ENCODE measurements at regions not wholly inside any gene's neighbourhood (a gene's known extent, or its start where the extent isn't known, plus 50 kb on each side); places are given as distances from the start of the nearest gene placed in this dataset.

DNA sequence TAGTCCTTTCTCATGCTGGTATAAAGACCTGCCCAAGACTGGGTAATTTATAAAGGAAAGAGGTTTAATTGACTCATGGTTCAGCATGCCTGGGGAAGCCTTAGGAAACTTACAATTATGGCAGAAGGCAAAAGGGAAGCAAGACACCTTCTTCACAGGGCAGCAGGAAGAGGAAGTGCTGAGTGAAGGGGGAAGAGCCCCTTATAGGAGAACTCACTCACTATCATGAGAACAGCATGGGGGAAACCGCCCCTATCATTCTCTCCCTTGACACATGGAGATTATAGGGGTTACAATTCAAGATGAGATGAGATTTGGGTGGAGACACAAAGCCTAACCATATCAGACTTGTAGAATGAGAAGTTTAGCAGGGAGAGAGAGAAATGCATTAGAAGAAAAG lies 373.3 kb upstream of the DIAPH2 start:
- H3K4me1 ChIP-seq: no peaks in the 10 kb centered on the region
- H3K27me3 ChIP-seq: no peaks in the 10 kb centered on the region
- H3K4me3 ChIP-seq: no peak overlapping the region
- TF ChIP-seq, protein P1, sequence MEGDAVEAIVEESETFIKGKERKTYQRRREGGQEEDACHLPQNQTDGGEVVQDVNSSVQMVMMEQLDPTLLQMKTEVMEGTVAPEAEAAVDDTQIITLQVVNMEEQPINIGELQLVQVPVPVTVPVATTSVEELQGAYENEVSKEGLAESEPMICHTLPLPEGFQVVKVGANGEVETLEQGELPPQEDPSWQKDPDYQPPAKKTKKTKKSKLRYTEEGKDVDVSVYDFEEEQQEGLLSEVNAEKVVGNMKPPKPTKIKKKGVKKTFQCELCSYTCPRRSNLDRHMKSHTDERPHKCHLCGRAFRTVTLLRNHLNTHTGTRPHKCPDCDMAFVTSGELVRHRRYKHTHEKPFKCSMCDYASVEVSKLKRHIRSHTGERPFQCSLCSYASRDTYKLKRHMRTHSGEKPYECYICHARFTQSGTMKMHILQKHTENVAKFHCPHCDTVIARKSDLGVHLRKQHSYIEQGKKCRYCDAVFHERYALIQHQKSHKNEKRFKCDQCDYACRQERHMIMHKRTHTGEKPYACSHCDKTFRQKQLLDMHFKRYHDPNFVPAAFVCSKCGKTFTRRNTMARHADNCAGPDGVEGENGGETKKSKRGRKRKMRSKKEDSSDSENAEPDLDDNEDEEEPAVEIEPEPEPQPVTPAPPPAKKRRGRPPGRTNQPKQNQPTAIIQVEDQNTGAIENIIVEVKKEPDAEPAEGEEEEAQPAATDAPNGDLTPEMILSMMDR (IDR thresholded peaks at IDR 0.05): no peak
- TF ChIP-seq POLR2A (IDR thresholded peaks at IDR 0.05): no peak
- H3K27ac ChIP-seq: no peak overlapping the region
- DNase-seq: no peak
- H3K9me3 ChIP-seq: no peaks in the 10 kb centered on the region
- no peaks in the 10 kb centered on the region for H3K36me3 ChIP-seq

DNA sequence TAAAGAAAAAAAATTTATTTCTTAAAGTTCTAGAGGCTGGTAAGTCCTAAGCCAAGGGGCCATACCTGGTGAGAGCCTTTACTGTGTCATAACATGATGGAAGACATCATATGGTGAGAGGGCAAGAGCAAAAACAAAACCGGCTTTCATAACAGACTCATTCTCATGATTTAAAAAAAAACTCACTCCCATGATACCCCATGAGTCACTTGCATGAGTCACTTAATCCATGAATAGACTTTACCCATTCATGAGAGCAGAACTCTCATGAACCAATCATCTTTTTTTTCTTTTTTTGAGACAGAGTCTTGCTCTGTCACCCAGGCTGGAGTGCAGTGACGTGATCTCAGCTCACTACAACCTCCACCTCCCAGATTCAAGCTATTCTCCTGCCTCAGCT lies 369.7 kb upstream of the DIAPH2 start:
- H3K4me3 ChIP-seq: no peak overlapping the region
- TF ChIP-seq, protein P1 (IDR thresholded peaks at IDR 0.05): no peak
- TF ChIP-seq POLR2A (IDR thresholded peaks at IDR 0.05): no peak
- H3K36me3 ChIP-seq: no peaks in the 10 kb centered on the region
- H3K27ac ChIP-seq: no peak overlapping the region
- no peaks in the 10 kb centered on the region for H3K9me3 ChIP-seq
- H3K27me3 ChIP-seq: no peaks in the 10 kb centered on the region
- DNase-seq: no peak
- no peaks in the 10 kb centered on the region for H3K4me1 ChIP-seq

DNA sequence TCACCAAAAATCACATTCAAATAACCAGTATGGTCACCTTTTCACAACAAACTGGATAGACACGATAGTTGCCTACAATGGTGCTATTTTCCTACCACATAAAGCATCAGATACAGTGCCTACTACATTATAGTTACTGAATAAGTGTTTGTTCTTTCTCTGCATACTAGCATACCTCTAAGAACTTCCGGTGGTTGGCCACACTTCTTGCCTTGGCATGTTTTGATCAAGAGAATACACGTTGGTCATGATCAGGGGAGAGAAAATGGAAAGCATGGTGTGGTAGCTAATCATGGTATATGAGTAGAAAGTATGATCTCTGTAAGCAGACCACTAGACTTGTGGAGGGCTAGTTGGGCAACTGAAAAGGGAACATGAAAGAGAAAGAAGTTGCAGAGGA lies 322.8 kb upstream of the DIAPH2 start:
- H3K36me3 ChIP-seq: no peaks in the 10 kb centered on the region
- no peak overlapping the region for H3K4me3 ChIP-seq
- TF ChIP-seq, protein P1 (IDR thresholded peaks at IDR 0.05): no peak
- TF ChIP-seq POLR2A (IDR thresholded peaks at IDR 0.05): no peak
- no peaks in the 10 kb centered on the region for H3K9me3 ChIP-seq
- no peak overlapping the region for H3K27ac ChIP-seq
- no peak for DNase-seq
- no peaks in the 10 kb centered on the region for H3K4me1 ChIP-seq
- H3K27me3 ChIP-seq: no peaks in the 10 kb centered on the region

DNA sequence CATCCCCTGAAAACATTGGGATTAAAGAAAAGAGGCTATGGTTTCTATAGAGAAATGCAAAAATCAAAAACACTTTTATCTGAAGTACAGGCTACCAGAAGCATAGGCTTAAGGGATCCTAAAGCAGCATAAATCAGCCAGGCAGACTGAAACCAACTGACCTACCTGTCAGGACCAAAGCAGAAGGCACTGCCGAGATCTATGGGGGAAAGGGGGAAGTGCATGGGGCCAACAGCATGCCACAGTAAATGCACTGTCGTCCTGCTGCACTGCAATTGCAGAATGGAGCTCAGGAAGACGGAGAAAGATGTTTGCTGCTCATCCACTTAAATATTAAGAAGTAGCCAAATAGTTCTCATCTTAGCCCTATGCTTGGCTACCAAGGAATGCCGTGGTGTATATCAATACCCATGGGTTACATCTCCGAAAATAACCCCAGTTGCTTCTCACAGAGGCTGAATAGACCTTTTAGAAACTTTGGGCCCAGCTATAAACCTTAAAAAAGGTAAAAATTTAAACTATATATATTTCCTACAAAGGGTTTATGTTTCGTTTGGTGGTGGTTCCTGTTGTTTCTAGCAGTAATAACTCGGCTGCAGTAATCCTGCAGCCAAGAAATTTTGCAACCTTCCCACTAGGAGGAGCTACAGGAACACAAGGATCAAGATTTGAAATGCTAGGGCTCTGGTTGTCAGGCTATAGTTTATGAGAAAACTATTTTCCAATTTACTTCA lies 312.2 kb upstream of the DIAPH2 start:
- TF ChIP-seq POLR2A (IDR thresholded peaks at IDR 0.05): no peak
- TF ChIP-seq, protein P1 (IDR thresholded peaks at IDR 0.05): peak in 5 of 6 experiments; percentile 4 to 60 (median 49)
- Histone ChIP-seq H3K4me1 (no peaks in the 10 kb centered on the region), H3K9me3 (no peaks in the 10 kb centered on the region), H3K27ac (no peak overlapping the region), H3K36me3 (no peaks in the 10 kb centered on the region), H3K27me3 (no peaks in the 10 kb centered on the region), H3K4me3 (no peak overlapping the region)
- DNase-seq: no peak

DNA sequence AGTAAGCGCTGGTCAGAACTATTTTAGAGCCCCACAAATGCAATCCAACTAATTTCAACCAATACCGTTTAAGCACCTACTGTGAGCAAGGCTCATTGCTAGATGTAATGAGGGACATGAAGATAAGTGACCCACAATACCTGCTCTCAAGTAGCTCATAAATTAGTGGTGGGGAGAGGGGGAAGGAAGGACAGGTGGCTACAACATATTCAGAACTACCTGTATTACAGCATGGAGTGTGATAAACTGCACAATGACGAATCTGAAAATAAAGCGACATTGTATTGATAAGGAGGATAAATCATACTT lies 311.6 kb upstream of the DIAPH2 start:
- Histone ChIP-seq H3K4me3 (no peak overlapping the region), H3K36me3 (no peaks in the 10 kb centered on the region), H3K27ac (no peak overlapping the region), H3K4me1 (no peaks in the 10 kb centered on the region), H3K9me3 (no peaks in the 10 kb centered on the region), H3K27me3 (no peaks in the 10 kb centered on the region)
- TF ChIP-seq, protein P1 (IDR thresholded peaks at IDR 0.05): no peak
- TF ChIP-seq POLR2A (IDR thresholded peaks at IDR 0.05): no peak
- DNase-seq: no peak

DNA sequence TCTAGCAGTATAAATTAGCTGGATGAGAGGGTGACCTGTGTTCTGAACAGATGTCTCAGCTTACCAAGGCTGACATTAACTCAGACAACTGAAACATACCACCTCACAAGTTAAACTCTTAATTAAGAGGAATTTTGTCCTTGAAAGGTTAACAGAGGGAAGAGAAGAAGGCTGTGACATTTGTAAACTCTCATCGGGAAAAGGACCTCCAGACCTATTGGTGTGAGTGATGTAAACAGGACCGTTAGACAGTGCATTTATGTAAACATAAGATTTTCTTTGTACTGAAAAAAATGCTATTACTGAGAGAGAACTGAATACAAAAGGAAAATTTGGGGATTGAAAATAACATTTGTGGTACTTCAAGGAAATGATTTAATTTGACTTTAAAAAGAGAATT lies 308.4 kb upstream of the DIAPH2 start:
- no peak overlapping the region for H3K4me3 ChIP-seq
- no peak for DNase-seq
- H3K9me3 ChIP-seq: no peaks in the 10 kb centered on the region
- TF ChIP-seq, protein P1 (IDR thresholded peaks at IDR 0.05): no peak
- no peak for TF ChIP-seq POLR2A (IDR thresholded peaks at IDR 0.05)
- no peaks in the 10 kb centered on the region for H3K4me1 ChIP-seq
- no peaks in the 10 kb centered on the region for H3K36me3 ChIP-seq
- no peaks in the 10 kb centered on the region for H3K27me3 ChIP-seq
- no peak overlapping the region for H3K27ac ChIP-seq
